Osteoblast (primary cell): ENCODE measurements at regions not wholly inside any gene's neighbourhood (a gene's known extent, or its start where the extent isn't known, plus 50 kb on each side); places are given as distances from the start of the nearest gene placed in this dataset.

Experiments used
- DNase-seq: peaks from one replicate; pipeline ENCODE4 v3.0.0; 2011; ENCODE audit warnings: low spot score, mixed read lengths; ENCODE audit not compliant: insufficient read length; ENCODE audit errors: missing footprints
- H2AFZ ChIP-seq: 2 replicates; pipeline ENCODE4 v1.6.0; 2011; ENCODE audit warnings: mild to moderate bottlenecking, low read length
- H3K27ac ChIP-seq: 2 replicates; pipeline ENCODE4 v1.5.1; 2011; ENCODE audit warnings: mild to moderate bottlenecking, low read depth, low read length, moderate library complexity
- H3K27me3 ChIP-seq: 2 replicates; pipeline ENCODE4 v1.6.0; 2012; ENCODE audit warnings: mild to moderate bottlenecking, control low read depth, inconsistent platforms, low read length, moderate library complexity; ENCODE audit not compliant: insufficient read depth
- H3K36me3 ChIP-seq: 2 replicates; pipeline ENCODE4 v1.5.1; 2011; ENCODE audit warnings: mild to moderate bottlenecking, low read length, control low read depth, moderate library complexity; ENCODE audit not compliant: insufficient read depth
- H3K4me1 ChIP-seq: 2 replicates; pipeline ENCODE4 v1.5.1; 2011; ENCODE audit warnings: mild to moderate bottlenecking, low read length, control low read depth, moderate library complexity; ENCODE audit not compliant: insufficient read depth
- H3K4me2 ChIP-seq: 2 replicates; pipeline ENCODE4 v1.6.0; 2011; ENCODE audit warnings: mild to moderate bottlenecking, low read length; ENCODE audit not compliant: insufficient read depth
- H3K4me3 ChIP-seq: fragments of 200-600 bp; sonication (generic); 3 replicates; pipeline ENCODE4 v1.5.1; 2012; ENCODE audit warnings: mild to moderate bottlenecking, low read length, inconsistent platforms; ENCODE audit not compliant: insufficient read depth
- H3K79me2 ChIP-seq: 2 replicates; pipeline ENCODE4 v1.6.0; 2012; ENCODE audit warnings: mild to moderate bottlenecking, low read length, control low read depth, inconsistent platforms; ENCODE audit not compliant: insufficient read depth
- H3K9me3 ChIP-seq: 2 replicates; pipeline ENCODE4 v1.5.1; 2011; ENCODE audit warnings: low read depth, low read length, control low read depth
- H4K20me1 ChIP-seq: 2 replicates; pipeline ENCODE4 v1.6.0; 2012; ENCODE audit warnings: mild to moderate bottlenecking, low read length, control low read depth; ENCODE audit not compliant: insufficient read depth
- TF ChIP-seq, protein P1 (sequence below): IDR thresholded peaks from 2 replicates; pipeline ENCODE4 v1.5.1; 2011; ENCODE audit warnings: mild to moderate bottlenecking, low read depth, low read length, moderate library complexity; ENCODE audit errors: extremely low read depth

DNA sequence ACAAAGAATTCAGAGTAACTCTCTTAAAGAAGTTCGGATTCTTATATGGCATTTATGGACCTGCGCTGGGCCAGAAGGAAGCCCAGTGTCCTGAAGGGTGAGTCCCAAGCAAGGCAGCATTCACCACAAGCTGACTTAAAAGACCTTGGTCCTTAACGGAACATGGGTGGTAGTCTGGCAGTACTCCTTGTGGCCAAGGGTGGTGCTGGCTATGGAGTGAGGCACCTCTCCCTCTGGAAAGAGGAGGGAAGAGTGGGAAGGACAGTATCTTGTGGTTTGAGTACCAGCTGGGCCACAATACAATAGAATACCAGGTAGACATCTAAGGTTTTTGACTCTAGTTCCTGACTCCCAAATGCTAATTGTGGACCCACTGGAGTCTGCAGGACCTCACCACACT is 425.7 kb upstream of the CYLC2 start:
- TF ChIP-seq, protein P1, sequence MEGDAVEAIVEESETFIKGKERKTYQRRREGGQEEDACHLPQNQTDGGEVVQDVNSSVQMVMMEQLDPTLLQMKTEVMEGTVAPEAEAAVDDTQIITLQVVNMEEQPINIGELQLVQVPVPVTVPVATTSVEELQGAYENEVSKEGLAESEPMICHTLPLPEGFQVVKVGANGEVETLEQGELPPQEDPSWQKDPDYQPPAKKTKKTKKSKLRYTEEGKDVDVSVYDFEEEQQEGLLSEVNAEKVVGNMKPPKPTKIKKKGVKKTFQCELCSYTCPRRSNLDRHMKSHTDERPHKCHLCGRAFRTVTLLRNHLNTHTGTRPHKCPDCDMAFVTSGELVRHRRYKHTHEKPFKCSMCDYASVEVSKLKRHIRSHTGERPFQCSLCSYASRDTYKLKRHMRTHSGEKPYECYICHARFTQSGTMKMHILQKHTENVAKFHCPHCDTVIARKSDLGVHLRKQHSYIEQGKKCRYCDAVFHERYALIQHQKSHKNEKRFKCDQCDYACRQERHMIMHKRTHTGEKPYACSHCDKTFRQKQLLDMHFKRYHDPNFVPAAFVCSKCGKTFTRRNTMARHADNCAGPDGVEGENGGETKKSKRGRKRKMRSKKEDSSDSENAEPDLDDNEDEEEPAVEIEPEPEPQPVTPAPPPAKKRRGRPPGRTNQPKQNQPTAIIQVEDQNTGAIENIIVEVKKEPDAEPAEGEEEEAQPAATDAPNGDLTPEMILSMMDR: no peak
- no peaks in the 10 kb centered on the region for H3K36me3 ChIP-seq
- no peaks in the 10 kb centered on the region for H3K9me3 ChIP-seq
- no peak overlapping the region for H2AFZ ChIP-seq
- H3K4me3 ChIP-seq: no peak overlapping the region
- no peaks in the 10 kb centered on the region for H3K4me1 ChIP-seq
- no peak for DNase-seq
- no peaks in the 10 kb centered on the region for H3K79me2 ChIP-seq
- no peak overlapping the region for H3K27ac ChIP-seq
- H3K4me2 ChIP-seq: no peak overlapping the region
- H3K27me3 ChIP-seq: no peaks in the 10 kb centered on the region
- H4K20me1 ChIP-seq: no peaks in the 10 kb centered on the region

DNA sequence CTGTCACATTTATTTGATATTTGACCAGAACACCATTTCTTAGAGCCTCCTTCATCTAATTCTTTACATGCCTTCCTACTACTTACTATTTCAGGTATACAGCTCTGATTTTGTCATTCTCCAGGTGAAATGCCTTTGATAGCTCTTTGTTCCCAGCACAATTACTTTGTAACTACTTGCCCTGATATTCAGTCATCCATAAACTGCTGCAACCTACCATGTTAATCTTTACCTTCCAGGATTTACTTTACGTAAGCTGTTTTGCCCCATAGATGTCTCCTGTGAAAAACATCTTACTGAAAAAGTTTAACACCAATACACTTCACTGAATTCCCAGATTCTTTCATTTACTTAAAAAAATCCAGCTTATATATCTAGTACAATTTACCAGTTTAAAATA is 443.8 kb upstream of the CYLC2 start:
- no peaks in the 10 kb centered on the region for H3K4me1 ChIP-seq
- DNase-seq: no peak
- H3K9me3 ChIP-seq: peaks cover 7% of the 10 kb centered on the region
- H3K27ac ChIP-seq: no peak overlapping the region
- H3K27me3 ChIP-seq: no peaks in the 10 kb centered on the region
- H3K79me2 ChIP-seq: no peaks in the 10 kb centered on the region
- no peak overlapping the region for H3K4me3 ChIP-seq
- H4K20me1 ChIP-seq: no peaks in the 10 kb centered on the region
- H2AFZ ChIP-seq: no peak overlapping the region
- no peaks in the 10 kb centered on the region for H3K36me3 ChIP-seq
- H3K4me2 ChIP-seq: no peak overlapping the region
- TF ChIP-seq, protein P1: no peak

DNA sequence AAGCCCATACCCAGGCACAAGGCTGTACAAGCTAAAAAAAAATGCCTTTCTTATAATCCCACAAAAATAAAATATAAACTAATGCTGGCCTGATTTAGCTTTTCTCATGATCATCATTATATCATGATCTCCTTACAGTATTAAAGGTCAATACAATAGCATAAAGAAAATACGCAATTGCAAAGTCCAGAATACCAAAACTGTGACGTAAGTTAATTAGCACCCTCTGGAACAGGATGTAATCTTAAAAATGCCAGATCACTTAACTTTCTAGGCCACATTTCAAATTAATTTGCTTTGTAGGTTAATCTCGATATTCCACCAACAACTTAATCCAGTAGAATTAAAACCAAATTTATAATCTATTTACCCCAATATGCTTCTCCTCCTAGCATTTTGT is 444.2 kb upstream of the CYLC2 start:
- Histone ChIP-seq H3K4me1 (no peaks in the 10 kb centered on the region), H3K79me2 (no peaks in the 10 kb centered on the region), H3K9me3 (peaks cover 7% of the 10 kb centered on the region), H3K36me3 (no peaks in the 10 kb centered on the region), H3K4me2 (no peak overlapping the region), H4K20me1 (no peaks in the 10 kb centered on the region), H3K27me3 (no peaks in the 10 kb centered on the region), H3K27ac (no peak overlapping the region), H2AFZ (no peak overlapping the region), H3K4me3 (no peak overlapping the region)
- TF ChIP-seq, protein P1: no peak
- DNase-seq: no peak

DNA sequence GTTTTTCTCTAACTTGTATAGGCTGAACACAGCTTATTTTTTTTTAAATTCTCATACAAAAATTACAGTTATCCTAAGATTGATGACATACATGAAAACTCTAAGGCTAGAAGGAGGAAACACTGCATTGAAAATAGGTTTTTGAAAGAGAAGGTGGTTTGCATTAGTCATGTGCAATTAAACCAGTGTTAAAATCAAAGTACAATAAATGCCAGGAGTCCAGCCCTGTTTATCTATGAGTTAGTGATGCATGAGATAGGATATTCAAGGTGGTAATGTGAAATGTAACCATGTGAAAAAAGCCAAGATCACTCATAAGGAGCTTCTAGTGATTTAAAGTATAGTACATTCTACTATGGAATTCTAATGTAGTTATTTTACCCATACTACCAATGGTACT is 444.9 kb upstream of the CYLC2 start:
- H2AFZ ChIP-seq: no peak overlapping the region
- no peaks in the 10 kb centered on the region for H3K79me2 ChIP-seq
- H4K20me1 ChIP-seq: no peaks in the 10 kb centered on the region
- no peak overlapping the region for H3K4me2 ChIP-seq
- H3K27me3 ChIP-seq: no peaks in the 10 kb centered on the region
- H3K4me1 ChIP-seq: no peaks in the 10 kb centered on the region
- DNase-seq: no peak
- no peak overlapping the region for H3K27ac ChIP-seq
- TF ChIP-seq, protein P1: no peak
- H3K9me3 ChIP-seq: peaks cover 9% of the 10 kb centered on the region
- H3K36me3 ChIP-seq: no peaks in the 10 kb centered on the region
- H3K4me3 ChIP-seq: no peak overlapping the region
